Breast epithelium (tissue), 4 donors: ENCODE measurements at regions not wholly inside any gene's neighbourhood (a gene's known extent, or its start where the extent isn't known, plus 50 kb on each side); places are given as distances from the start of the nearest gene placed in this dataset.

Experiments used
- DNase-seq, 2 donors: peaks; one replicate each; pipeline ENCODE4 v3.0.0-alpha.2; 2019; ENCODE audit warnings: low spot score in 2 of 2
- H3K27ac ChIP-seq, 2 donors: fragments of 200-600 bp; sonication (generic) in 1 of 2; one replicate each; pipeline ENCODE4 v1.5.1; 2016 to 2019; ENCODE audit warnings: mild to moderate bottlenecking in 1 of 2
- H3K27me3 ChIP-seq, 2 donors: fragments of 200-600 bp; sonication (generic) in 1 of 2; one replicate each; pipeline versions ENCODE4 v1.5.1 to v1.6.0; 2017 to 2019; ENCODE audit warnings: control low read depth in 1 of 2, mild to moderate bottlenecking in 1 of 2
- H3K36me3 ChIP-seq: fragments of 200-600 bp; one replicate; pipeline ENCODE4 v1.5.1; 2019
- H3K4me1 ChIP-seq, 2 donors: fragments of 200-600 bp; sonication (generic); one replicate each; pipeline ENCODE4 v1.5.1; 2016 to 2019; ENCODE audit warnings: control low read depth in 1 of 2
- H3K4me3 ChIP-seq, 3 donors: fragments of 200-600 bp; sonication (generic); 1 replicate in 2 of 3; 2 replicates in 1 of 3; pipeline ENCODE4 v1.5.1; 2016 to 2019; ENCODE audit warnings: mild to moderate bottlenecking in 3 of 3, moderate library complexity in 2 of 3
- H3K9me3 ChIP-seq, 2 donors: fragments of 200-600 bp; sonication (generic) in 1 of 2; one replicate each; pipeline ENCODE4 v1.5.1; 2016 to 2019; ENCODE audit warnings: control low read depth in 1 of 2
- CTCF ChIP-seq, 3 donors: fragments of 450-650 bp; IDR thresholded peaks; one replicate each; pipeline ENCODE4 v1.5.1; 2016 to 2017; ENCODE audit warnings: antibody characterized with exemption in 3 of 3, mild to moderate bottlenecking in 3 of 3, moderate library complexity in 3 of 3
- POLR2A ChIP-seq: fragments of 450-650 bp; IDR thresholded peaks from one replicate; pipeline ENCODE4 v1.6.1; 2016; ENCODE audit warnings: antibody characterized with exemption, mild to moderate bottlenecking, moderate library complexity
- POLR2AphosphoS5 ChIP-seq, 3 donors: sonication (generic); formaldehyde crosslinking; IDR thresholded peaks; one replicate each; pipeline ENCODE4 v1.6.1; 2017; ENCODE audit warnings: antibody characterized with exemption in 3 of 3
- intact Hi-C: fragments of 100-400 bp; cut with DNase I; formaldehyde crosslinking; loops from one replicate; pipeline ENCODE4 v1.15.1; 2023; ENCODE audit warnings: low total_unique reads

GRCh38 chr5:92808474-92808873 lies 772.5 kb downstream of the NR2F1-AS1 start:
- Histone ChIP-seq H3K27me3 (no peaks in the 10 kb centered on the region), H3K27ac (no peak overlapping the region), H3K9me3 (no peaks in the 10 kb centered on the region), H3K36me3 (no peaks in the 10 kb centered on the region), H3K4me1 (no peaks in the 10 kb centered on the region), H3K4me3 (no peak overlapping the region)
- intact Hi-C loops = no loop called here
- TF ChIP-seq CTCF (IDR thresholded peaks at IDR 0.05) = no peak
- no peak for TF ChIP-seq POLR2A
- no peak for TF ChIP-seq POLR2AphosphoS5 (IDR thresholded peaks at IDR 0.05)
- DNase-seq = no peak

- Histone ChIP-seq H3K36me3 (no peaks in the 10 kb centered on the region), H3K27ac (no peak overlapping the region), H3K4me1 (no peaks in the 10 kb centered on the region), H3K27me3 (no peaks in the 10 kb centered on the region), H3K4me3 (no peak overlapping the region), H3K9me3 (no peaks in the 10 kb centered on the region)
- DNase-seq = no peak
- TF ChIP-seq POLR2AphosphoS5 (IDR thresholded peaks at IDR 0.05) (no peak), CTCF (IDR thresholded peaks at IDR 0.05) (no peak), POLR2A (no peak)
- intact Hi-C loops = loop anchor here (2.0 kb wide), 1 partner anchor 18 kb away; no protein-coding TSS in a partner anchor
Observed at GRCh38 chr5:92807085-92807484, 773.9 kb downstream of the NR2F1-AS1 start.

- Histone ChIP-seq H3K4me1 (no peaks in the 10 kb centered on the region), H3K27me3 (no peaks in the 10 kb centered on the region), H3K36me3 (no peaks in the 10 kb centered on the region), H3K27ac (no peak overlapping the region), H3K4me3 (no peak overlapping the region), H3K9me3 (no peaks in the 10 kb centered on the region)
- DNase-seq = no peak
- intact Hi-C loops = no loop called here
- TF ChIP-seq POLR2AphosphoS5 (IDR thresholded peaks at IDR 0.05) (no peak), POLR2A (no peak), CTCF (IDR thresholded peaks at IDR 0.05) (no peak)
Observed at GRCh38 chr5:92805446-92805845, 775.6 kb downstream of the NR2F1-AS1 start.

GRCh38 chr5:92801911-92802310 lies 779.1 kb downstream of the NR2F1-AS1 start:
- intact Hi-C loops = no loop called here
- DNase-seq = no peak
- no peak for TF ChIP-seq POLR2AphosphoS5 (IDR thresholded peaks at IDR 0.05)
- TF ChIP-seq POLR2A = no peak
- TF ChIP-seq CTCF (IDR thresholded peaks at IDR 0.05) = no peak

GRCh38 chr5:92800365-92800764 lies 780.7 kb downstream of the NR2F1-AS1 start:
- no peak for DNase-seq
- TF ChIP-seq POLR2A = no peak
- no peak for TF ChIP-seq POLR2AphosphoS5 (IDR thresholded peaks at IDR 0.05)
- TF ChIP-seq CTCF (IDR thresholded peaks at IDR 0.05) = no peak
- peaks cover 0 to 6% of the 10 kb centered on the region in 2 donors for H3K9me3 ChIP-seq
- no peaks in the 10 kb centered on the region for H3K27me3 ChIP-seq
- H3K36me3 ChIP-seq = no peaks in the 10 kb centered on the region
- H3K4me1 ChIP-seq = no peaks in the 10 kb centered on the region
- intact Hi-C loops = no loop called here
- no peak overlapping the region for H3K4me3 ChIP-seq
- H3K27ac ChIP-seq = no peak overlapping the region

More at GRCh38 chr5:92801911-92802310, 779.1 kb downstream of the NR2F1-AS1 start:
- Histone ChIP-seq H3K9me3 (no peaks in the 10 kb centered on the region), H3K27me3 (no peaks in the 10 kb centered on the region), H3K36me3 (no peaks in the 10 kb centered on the region), H3K4me3 (no peak overlapping the region), H3K27ac (no peak overlapping the region), H3K4me1 (no peaks in the 10 kb centered on the region)
